ENCODE measurements at regions not wholly inside any gene's neighbourhood (a gene's known extent, or its start where the extent isn't known, plus 50 kb on each side); places are given as distances from the start of the nearest gene placed in this dataset.

DNA sequence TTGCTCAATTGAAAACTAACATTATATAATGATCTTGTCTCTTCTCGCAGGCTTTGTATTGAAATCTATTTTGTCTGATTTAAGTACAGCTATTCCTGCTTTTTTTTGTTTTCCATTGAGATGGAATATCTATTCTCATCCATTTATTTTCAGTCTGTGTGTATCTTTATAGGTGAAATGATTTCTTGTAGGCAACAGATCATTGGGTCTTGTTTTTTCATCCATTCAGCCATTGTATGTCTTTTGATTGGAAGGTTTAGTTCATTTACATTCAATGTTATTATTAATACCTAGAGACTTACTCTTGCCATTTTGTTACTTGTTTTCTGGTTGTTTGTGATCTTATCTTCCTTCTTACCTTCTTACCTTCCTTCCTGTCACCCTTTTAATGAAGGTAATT lies 77.8 kb upstream of the TRPC6 start:
- TF ChIP-seq, protein P1, sequence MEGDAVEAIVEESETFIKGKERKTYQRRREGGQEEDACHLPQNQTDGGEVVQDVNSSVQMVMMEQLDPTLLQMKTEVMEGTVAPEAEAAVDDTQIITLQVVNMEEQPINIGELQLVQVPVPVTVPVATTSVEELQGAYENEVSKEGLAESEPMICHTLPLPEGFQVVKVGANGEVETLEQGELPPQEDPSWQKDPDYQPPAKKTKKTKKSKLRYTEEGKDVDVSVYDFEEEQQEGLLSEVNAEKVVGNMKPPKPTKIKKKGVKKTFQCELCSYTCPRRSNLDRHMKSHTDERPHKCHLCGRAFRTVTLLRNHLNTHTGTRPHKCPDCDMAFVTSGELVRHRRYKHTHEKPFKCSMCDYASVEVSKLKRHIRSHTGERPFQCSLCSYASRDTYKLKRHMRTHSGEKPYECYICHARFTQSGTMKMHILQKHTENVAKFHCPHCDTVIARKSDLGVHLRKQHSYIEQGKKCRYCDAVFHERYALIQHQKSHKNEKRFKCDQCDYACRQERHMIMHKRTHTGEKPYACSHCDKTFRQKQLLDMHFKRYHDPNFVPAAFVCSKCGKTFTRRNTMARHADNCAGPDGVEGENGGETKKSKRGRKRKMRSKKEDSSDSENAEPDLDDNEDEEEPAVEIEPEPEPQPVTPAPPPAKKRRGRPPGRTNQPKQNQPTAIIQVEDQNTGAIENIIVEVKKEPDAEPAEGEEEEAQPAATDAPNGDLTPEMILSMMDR (IDR thresholded peaks at IDR 0.05) = no peak
- no peak for TF ChIP-seq EZH2 (IDR thresholded peaks at IDR 0.05)
